Left forelimb (tissue), 1 donor: ENCODE measurements at regions not wholly inside any gene's neighbourhood (a gene's known extent, or its start where the extent isn't known, plus 50 kb on each side); places are given as distances from the start of the nearest gene placed in this dataset.

Experiments used
- DNase-seq: peaks from one replicate; pipeline ENCODE4 v3.0.0-alpha.2; 2018; ENCODE audit warnings: low spot score

DNA sequence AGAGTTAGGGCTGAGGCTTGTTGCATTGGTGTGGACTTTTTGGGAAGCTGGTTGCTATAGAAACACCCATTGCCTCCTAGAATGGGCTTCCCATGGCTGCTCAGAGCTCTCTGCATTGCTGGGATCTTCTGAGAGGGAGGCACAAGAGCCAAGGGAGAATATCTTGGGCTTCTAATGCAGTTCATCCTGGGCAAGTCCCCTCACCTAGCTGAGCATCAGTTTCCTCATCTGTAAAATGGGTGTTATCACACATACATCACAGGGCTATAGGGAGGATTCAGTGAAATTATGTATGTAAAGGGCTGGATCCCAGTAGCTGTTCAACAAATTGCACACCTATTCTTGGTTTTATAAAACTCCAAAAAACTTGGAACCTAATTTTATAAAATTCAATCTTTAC is 106.1 kb upstream of the ALDH1B1 start:
- DNase-seq = no peak

DNA sequence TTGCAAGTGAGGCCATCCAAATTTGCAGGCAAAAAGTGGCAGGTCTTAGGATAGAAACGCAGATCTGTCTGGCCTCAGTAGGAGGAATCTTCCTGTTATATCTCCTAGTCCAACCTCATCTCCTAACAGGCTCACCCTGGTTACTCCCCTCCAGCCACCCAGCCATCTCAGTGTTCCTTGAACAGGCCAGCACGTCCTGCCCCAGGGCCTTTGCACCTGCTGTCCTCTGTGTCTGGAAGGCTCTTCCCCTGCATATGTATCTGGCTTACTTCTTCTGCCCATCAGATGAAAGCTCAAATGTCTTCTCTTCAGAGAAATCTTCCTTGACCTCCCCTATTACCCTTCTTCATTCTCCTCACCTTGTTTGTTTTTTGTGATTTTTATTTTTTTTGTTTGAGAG is 107.3 kb upstream of the ALDH1B1 start:
- DNase-seq = no peak

- no peak for DNase-seq
Observed at GRCh38 chr9:38284588-38285051, 107.9 kb upstream of the ALDH1B1 start.

GRCh38 chr9:38284039-38284575 is 108.4 kb upstream of the ALDH1B1 start:
- no peak for DNase-seq

DNA sequence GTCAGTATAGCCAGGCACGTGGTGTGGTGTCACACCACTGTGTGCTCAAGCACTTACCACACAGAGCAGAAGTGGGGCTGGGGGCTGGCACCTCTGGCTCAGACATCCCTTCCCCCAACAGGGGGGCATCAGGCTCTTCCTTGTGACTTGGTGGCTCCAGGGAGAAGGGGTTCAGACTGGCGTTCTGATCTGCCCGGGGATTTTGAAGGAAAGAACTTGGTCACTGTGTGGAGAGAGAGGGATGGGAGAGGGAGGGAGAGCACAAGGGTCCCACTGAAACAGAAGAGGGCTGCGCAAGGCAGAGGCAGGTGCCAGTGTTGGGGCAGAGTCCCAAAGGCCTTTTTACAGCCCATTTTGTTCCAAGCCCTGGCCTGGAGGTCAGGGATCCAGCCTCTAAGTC is 109.7 kb upstream of the ALDH1B1 start:
- DNase-seq = no peak

DNA sequence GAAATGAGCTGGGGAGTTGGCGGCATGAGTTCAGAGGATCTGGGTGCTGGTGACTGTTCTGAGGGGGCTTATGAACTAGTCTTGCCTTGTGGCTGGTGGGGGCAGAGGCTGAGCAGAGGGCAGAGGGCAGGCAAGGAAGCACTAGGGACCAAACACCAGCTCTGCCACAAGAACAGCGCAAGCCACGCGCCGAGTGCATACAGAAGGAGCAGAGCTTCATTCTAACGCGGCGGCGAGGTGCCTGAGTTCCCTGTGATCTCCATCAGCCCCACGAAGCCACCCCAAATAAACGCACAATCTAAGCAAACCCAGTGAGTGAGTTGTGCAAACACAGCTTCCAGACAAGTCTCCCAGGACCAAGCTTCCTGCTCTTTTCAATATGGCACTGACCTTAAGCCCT is 110.6 kb upstream of the ALDH1B1 start:
- no peak for DNase-seq

DNA sequence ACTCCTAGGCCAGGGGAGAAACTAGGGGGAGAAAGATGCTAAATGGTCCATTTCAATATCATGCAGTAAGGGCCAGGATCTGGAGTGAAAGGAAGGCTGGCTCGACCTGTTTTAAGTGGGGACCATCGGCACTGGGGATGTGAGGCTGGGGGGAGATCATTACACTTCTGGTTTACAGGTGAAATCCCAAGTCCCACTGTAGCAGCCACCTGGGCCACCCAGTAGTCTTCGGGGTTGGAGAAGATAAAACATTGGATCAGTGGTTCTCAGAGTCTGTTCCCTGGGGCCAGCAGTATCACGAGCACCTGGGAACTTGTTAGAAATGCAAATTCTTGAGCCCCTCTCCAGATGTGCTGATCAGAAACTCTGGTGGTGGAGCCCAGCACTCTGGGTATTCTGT is 111.3 kb upstream of the ALDH1B1 start:
- DNase-seq = no peak

DNA sequence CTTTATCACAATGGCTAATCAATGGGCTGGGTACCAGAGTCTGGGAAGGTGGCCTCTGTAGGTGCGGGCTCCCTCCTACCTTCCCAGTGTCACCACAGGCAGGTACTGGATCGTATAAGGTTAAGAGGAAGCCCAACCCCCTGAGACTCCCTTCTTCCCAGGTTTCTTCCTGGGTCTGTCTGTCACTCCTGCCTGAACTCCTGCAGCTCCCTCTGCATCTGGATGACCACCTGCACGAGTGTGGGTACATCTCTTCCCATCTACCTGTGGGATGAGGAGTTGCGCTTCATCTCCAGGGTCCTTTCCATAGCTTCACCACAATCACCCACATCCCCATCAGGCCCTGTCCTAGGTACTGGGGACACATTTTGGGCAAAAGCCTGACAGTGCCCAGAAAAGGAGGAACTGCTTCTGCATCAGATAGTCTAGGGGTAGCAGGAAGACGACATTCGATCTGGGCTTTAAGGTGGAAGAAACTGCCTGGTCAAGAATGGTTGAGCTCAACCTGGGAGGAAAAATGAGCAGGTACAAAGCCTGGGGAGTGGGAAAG is 112.2 kb upstream of the ALDH1B1 start:
- DNase-seq = no peak

DNA sequence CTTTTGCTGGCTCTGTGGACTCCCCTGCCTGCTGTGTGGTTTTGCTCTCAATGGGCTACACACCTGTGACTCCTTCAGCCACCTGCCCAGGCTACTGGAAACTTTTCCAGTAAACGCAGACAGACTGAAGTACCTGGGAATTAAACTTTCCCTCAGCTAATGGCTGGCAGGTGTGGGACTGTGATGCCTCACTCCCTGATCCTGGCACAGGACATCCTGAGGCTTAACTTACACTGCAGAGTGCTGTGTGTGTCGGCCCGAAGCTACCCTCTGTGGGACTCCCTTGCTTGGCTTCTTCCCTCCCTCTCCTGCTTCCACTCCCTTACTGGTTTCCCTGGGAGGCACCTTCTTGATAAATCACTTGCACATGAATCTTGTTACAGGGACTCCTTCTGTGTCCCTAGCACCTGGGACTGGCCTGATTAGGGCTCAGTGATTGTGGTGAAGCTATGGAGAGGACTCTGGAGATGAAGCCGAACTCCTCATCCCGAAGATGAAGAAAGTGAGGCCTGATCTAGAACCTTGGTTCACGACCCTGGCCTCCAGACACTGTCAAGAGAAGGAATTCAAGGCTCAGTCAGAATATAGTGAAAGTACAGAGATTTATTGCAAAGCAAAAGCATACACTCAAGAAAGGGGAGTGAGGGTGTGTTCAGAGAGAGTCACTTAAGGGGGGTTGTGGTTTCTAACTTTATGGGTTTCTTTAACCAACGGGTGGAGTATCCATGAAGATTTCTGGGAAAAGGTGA is 113.4 kb upstream of the ALDH1B1 start:
- DNase-seq = peak; percentile 22

DNA sequence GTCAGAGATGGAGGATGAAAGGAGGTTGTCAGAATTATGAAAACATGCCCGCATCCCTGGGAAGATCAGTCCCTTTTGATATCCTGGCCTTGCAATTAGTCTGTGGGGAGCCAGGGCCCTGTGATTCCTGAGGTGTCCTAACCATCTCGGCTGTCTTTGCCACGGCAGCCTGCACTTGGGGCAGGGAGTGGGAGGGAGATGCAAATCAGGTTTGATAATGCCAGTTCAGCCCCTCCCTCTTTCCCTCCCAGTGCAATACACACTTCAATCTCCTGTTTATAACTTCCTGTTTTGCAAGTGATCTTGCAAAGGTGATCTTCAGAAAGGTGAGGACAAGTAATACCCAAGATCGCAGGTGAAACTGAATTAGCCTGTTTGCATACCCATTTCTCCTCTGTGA is 114.0 kb upstream of the ALDH1B1 start:
- no peak for DNase-seq

DNA sequence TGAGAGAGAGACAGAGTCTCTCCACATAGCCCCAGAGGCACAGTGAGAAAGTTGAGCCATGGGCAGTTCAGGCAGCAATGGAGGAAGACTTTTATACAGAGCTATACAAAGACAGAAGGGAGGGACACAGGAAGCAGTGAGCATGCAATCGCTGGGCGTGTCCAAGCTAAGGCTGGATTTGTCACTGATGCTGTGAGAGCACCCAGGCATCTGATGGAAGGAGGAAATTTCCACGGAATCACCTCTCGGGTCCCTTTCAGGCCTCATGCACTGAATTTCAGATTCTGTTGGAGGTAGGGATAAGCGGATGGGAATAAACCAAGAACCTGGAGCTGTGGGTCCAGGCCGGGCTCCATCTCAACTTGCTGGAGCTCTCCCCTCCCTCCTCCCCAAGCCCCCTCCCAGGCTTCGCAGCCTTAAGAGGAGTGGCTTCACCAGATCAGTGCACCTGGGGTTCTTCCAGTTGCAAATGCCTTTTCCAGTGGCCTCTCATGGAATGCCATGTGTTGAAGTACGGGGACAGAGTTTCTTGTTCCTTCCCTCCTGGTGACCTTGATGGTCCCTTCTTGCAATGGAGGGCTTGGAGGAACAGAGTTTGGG is 114.8 kb upstream of the ALDH1B1 start:
- DNase-seq = no peak

DNA sequence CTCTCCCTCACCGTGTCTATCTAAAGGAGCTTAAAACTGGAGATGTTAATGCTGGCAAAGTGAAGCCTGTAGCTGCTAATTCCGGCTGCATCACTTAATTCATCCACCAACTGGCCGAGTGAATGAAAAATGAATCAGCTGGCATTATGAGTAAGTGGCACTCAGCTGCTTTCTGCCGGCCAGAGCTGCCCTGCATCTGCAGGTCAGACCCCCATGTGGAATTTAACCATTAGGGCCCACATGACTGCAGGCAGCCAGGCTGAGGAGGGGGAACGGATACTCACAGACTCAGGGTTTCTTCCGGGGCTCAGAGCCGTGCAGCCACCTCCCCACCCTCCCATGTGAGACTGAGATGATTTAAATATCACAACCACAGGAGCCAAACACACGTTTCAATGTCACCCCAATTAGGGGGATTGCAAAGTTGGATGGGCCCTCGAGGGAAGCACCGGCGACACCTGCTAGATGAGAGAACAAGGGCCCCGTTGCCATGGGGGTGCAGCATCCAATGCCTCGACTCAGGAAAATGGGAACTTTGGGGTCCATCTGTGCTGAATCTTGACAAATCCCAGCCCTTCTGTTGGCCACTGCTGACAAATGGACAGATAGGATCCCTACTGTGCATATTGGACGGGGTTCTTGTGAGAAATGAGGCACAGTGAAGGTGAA is 115.6 kb upstream of the ALDH1B1 start:
- DNase-seq = no peak

DNA sequence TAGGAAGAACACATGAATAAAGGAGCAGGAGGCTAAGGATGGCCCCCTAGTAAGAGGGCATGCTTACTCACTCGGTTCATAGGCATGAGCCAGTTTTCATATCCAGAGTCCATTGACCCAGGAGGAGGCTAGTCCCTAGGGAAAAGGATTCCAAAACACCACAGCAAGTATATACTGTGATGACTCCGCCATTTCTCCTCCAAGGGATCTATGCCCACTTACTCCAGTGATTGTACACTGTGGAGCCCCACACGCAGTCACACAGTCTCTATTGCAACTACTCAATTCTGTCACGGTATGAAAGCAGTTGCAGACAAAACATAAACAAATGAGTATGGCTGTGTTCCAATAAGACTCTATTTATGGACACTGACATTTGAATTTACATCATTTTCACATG is 117.7 kb upstream of the ALDH1B1 start:
- no peak for DNase-seq

GRCh38 chr9:38272710-38273109 is 119.8 kb upstream of the ALDH1B1 start:
- DNase-seq = no peak

DNA sequence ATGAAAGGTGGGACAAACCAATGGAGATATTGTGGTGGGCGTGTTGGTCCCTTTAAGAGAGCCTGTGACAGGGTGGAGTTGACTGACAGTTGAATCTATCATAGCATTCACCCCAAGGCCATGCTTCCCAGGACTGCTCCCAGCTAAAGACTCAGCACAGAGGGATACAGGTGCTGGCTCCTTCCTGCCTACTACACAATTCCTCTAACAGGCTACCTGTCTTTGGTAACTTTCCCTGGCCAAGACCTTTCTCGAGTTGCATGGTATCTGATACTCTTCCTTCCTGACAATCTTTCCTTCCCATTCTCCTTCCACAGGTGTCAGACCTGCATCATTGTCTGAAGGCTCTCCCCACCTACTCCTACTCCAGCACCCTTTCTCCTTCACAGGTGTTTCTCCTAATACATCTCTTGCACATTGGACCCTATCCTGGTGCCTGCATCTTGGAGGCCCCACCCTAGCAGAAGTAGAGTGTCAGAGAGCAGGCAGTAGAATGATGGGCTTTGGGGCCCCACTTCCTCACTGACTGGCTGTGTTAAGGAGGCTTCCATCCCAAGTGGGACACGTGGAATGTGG is 120.7 kb upstream of the ALDH1B1 start:
- DNase-seq = no peak

GRCh38 chr9:38269775-38270174 is 122.7 kb upstream of the ALDH1B1 start:
- DNase-seq = no peak

DNA sequence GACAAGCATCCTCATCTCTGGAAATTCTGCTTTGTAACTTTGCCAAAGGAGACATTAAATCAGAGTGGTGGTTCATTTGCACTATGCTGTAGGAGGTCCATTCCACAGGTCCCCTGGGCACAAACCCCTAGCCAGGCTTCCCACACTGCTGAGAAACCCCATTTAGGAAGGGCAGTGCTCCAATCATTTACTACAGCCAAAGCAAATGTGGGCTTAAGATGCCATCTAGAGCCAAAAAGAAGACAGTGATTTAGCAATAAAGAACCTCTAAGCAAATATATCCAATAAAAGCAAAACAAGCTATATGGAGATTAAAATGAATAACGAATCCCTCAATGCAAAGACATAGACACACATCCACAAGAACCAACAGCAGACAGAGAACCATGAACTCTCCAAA is 129.0 kb upstream of the ALDH1B1 start:
- no peak for DNase-seq

- no peak for DNase-seq
Observed at GRCh38 chr9:38259519-38260218, 132.8 kb upstream of the ALDH1B1 start.

DNA sequence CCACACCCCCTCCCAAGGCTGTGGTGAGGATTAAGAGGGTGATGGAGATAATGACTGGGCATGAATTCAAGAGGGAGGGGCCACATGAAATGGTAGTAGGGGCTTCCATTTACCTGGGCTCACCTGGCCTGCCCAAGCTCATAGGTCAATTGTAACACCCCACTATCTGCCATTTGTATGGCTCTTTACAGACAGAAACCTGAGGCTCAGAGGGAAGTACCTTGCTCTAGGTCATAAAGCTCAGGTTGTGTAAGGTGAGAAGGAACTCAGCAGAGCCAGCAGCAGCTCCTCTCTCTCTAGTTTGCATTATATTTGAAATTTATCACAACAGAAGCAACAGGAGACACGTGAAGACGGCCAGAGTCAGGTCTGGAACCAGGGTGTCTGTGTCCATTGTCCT is 133.4 kb upstream of the ALDH1B1 start:
- no peak for DNase-seq

- no peak for DNase-seq
Observed at GRCh38 chr9:38257626-38258215, 134.8 kb upstream of the ALDH1B1 start.

DNA sequence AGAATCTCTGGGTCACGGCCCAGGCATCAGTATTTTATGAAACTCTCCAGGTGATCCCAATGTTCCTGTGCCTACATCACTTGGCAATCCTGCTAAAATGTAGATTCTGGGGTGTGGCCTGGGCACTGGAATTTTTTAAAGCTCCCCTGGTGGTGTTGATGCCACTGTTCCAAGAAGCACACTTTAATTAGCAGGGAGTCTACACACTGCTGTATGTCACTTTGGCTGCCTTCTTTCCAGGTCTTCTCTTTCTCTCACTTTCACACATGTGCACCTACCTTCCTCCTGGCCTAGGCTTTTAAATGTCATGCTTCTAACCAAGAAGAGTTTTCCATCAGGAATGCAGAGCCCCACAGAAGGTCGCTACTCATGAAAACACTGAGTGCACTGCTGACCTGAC is 136.0 kb upstream of the ALDH1B1 start:
- DNase-seq = no peak
